ENCODE measurements at regions not wholly inside any gene's neighbourhood (a gene's known extent, or its start where the extent isn't known, plus 50 kb on each side); places are given as distances from the start of the nearest gene placed in this dataset.
"Not testable (repeated sequence)": the region's sequence is repeated elsewhere in the genome, so short reads cannot be mapped to it uniquely, and the experiment has no call there.

DNA sequence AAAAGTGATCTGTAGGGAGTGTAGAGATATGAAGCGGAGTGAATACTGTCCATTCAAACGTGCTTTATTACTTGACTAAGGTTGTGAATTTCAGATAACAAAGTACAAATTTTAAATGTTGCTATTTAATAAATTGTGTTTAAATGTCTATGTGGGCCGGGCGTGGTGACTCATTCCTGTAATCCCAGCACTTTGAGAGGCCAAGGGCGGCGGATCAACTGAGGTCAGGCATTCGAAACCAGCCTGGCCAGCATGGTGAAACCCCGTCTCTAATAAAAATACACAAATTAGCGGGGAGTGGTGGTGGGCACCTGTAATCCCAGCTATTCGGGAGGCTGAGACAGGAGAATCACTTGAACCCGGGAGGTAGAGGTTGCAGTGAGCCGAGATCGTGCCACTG lies 1544.1 kb downstream of the SLITRK5 start:
- DNase-seq (ENCODE audit: low spot score) = not testable (repeated sequence)

DNA sequence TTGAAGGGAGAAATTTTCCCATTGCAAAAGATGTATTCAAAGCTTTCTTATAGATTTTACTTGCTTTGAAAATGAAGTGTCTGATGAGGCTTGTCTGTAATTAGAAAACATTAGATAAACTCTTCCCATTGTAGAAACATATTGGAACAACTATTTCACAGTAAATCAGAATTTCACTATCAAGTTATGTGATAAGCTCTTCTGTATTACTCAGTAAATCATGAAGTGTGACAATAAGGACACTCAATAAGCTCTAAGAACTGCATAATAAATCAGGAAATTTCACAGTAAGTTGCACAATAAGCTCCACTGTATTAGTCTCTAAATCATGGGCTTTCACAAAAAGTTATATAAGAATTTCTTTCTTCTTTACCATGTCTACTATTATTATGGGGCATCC lies 1546.6 kb downstream of the SLITRK5 start:
- no peak for DNase-seq (ENCODE audit: low spot score)

DNA sequence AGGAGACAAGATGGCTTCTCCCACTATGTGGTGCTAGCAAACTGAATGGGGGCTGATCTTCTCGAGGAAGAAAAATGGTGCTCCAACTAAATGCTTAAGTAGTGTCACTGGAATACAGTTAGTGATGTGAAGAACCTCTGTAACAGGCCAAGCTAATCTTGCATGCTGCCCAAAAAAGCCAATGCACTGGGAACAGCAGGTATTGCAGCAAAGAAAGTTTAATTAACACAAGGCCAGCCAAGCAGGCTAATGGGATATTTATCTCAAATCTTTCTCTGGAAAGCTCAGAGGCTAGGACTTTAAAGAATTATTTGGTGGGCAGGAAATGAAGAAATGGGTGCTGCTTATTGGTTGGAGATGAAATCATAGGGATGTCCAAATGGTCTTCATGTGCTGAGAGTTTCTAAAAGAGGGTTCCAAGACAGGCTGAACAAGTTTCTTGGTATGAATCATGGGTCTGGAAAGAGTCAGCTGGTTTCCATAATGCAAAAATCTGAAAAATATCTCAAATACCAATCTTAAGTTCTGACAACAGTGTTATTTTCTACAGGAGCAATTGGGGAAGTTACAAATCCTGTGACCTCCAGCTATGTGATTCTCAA lies 1550.5 kb downstream of the SLITRK5 start:
- DNase-seq (ENCODE audit: low spot score) = no peak

DNA sequence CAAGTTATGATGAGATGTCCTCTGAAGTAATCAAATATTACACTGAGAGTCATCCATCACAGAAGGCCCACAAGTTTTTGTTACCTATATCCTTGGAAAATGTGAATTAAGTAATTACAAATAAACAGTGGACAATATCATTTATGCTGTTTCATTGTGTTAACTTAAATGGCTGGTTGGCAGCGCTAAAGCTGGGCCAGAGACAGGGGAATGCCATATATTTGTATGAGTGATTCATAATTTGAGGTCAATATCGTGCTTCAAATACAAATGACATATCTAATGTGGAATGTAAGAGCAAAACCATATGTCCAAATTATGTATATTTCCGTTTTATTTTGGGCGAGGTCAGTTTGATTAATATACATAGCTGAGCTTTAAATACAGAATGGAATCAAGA lies 1556.2 kb downstream of the SLITRK5 start:
- no peak for DNase-seq (ENCODE audit: low spot score)

DNA sequence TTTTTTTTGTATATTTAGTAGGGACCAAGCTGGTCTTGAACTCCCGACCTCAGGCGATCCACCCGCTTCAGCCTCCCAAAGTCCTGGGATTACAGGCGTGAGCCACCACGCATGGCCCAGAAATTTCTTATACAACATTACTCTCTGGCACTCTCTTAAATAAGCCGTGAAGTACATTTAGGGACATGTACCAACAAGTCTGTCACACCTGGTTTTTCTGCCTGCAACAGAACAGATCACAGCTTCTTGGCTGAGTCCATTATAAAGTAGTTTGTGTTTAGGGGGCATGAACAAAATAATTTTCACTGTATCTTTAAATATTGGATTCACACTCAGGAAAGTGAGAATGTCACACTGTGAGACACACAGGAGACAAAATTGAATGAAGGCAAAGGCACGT lies 1567.3 kb downstream of the SLITRK5 start:
- DNase-seq (ENCODE audit: low spot score) = no peak

DNA sequence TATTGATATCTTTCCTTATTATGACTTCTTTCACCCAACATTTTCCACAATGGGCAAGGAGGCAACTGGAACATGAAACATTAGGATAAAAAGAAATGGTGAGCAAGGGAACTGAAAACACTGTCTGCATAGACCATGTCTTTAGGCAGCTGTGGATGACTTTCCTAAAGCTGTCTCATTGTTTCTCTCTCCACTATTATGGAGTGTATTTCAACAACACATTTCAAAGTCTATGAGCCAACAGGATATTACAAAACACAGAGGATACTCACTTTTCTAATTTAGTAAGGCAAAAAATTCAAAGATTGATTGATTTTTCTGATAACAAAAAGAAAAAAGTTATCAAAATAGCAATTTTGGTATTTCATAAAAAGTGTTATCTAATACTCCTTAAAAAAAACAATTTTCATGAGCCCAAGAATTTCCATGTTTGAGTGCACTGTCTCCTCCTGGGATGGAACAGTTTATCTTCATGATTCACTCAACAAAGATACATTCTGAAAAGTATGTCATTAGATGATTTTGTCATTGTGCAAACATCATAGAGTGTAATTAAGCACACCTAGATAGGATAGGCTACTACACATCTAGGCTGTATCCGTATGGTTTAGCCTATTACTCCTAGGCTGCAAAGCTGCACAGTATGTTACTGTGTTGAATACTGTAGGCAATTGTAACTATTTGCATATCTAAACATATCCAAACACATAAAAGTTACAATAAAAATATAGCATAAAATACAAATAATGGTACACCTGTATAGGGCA lies 1568.4 kb downstream of the SLITRK5 start:
- no peak for DNase-seq (ENCODE audit: low spot score)

DNA sequence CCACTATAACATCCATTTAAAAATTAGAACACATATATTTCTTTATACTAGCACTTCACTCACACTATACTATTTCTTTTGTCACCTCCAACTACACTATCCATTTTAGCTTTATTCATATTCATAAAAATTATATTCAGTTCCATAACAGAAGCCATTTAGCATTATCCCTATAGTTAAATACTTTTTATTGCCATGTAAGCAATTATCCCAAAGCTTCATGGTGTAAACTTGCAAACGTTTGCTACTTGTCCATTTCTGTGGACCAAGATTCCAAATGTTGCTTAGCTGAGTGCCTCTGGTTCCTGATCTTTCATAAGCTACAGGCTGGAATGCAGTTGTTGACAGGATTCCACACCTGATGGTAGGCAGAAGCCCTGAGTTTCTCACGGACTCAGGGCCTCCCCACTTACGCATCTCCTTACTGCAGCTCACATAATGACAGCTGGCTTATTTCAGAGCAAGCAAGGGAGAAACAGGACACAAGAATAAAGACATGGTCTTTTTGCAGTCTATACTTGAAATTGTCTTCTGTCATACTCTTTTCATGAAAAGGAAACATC lies 1584.8 kb downstream of the SLITRK5 start:
- DNase-seq (ENCODE audit: low spot score) = no peak

DNA sequence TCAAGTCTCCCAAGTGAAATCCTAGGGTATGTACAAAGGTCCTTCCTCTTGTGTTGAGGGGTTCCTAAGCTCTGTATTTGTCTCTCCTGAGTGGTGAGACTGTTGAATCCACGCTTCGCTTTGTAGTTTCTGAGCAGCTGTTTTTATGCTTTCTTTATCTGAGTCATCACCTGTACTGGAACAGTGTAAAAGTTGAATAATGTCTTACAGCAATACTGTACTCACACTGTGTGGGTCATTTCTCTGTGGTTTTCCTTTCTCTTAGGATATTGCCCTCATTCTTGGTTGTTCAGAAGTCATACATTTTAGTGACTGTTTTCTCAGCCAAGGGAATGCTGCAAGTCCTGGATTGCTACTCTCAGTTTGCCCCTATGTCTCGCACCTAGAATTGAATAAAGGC lies 1596.6 kb downstream of the SLITRK5 start:
- no peak for DNase-seq (ENCODE audit: low spot score)

DNA sequence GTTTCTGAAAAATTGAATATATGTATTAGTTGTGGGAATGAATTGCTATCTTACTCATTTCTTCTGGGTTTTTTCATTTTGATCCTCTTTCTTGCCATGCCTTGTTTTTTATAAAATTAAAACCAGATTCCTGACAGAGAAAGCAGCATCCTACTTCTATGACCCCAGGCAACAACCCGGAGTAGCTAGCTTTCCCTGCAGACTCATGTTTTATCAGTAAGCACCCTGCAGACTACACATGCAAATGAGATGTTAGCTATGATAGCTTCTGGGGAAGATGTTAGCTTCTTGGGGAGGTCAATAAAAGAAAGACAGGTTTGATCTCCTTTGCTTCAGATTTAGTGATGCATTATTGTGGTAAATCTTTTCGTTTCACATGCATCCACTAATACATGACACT lies 1598.6 kb downstream of the SLITRK5 start:
- no peak for DNase-seq (ENCODE audit: low spot score)

DNA sequence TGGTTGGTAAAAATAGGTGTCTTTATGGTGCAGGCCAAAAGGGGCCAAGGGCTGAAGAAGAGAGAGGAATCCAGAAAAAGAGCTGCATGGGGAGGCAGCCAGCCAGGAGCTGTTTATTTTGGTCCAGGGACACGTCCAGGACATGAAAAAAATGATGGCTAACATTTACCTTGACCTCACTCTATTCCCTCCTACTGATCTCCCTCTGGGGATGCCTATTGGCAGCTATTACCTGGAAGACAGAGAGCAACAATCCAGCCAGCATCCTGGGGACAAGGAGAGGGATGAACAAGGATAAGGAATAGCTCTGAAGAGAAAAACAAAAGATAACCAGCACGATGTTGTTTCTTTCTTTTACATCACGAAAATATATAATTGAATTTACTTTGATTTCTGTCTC lies 1599.6 kb downstream of the SLITRK5 start:
- no peak for DNase-seq (ENCODE audit: low spot score)

DNA sequence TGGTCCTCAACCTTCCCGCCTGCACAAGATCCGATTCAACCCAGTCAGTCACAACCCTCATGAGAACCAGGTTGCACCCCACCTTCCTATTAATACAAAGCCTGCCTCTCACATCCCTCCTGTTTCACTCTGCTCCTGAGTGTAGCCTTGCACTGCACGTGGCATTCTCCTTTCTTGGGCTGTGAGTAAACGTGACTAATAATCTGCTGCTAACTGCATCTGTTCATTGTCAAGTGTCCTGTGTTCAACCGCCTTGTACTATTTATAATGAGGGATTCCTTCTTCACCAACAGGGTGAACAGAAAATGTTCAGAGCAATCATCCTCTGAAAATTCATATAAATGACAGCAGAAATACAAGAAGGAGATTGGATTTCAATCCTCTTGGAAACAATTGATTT lies 1608.2 kb downstream of the SLITRK5 start:
- DNase-seq (ENCODE audit: low spot score) = no peak

DNA sequence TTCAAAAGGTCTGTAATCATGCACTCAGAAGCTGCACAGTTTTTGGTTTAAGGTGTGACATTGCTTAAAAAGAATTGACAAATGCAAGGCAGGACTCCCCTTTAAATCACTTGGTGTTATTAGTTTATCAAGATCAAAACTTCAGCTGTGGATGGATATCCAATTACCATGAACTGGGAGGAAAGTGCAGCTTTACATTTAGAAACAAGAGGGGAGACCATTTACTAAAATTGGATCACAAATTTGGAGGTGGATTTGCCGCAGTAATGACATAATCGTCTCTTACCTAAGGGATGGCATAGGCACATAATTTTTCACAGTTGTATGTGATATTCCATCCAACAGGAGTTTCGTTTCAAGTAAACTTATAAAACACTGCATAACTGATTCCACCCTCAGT lies 1610.2 kb downstream of the SLITRK5 start:
- no peak for DNase-seq (ENCODE audit: low spot score)

DNA sequence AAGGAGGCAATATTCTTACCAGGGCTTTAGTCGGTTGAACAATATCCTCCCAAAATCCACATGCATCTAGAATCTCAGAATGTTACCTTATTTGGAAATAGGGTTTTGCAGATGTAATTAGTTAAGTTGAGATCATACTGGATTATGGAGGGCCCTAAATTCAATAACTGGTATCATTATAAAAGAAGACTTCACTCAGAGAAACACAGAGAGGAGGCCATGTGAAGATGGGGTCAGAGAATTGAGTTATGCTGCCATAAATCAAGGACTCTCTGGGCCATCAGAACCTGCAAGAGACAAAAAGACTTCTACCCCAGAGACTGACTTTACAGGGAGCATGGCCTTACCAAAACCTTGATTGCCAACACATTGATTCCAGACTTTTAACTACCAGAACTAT lies 1611.1 kb downstream of the SLITRK5 start:
- DNase-seq (ENCODE audit: low spot score) = no peak

DNA sequence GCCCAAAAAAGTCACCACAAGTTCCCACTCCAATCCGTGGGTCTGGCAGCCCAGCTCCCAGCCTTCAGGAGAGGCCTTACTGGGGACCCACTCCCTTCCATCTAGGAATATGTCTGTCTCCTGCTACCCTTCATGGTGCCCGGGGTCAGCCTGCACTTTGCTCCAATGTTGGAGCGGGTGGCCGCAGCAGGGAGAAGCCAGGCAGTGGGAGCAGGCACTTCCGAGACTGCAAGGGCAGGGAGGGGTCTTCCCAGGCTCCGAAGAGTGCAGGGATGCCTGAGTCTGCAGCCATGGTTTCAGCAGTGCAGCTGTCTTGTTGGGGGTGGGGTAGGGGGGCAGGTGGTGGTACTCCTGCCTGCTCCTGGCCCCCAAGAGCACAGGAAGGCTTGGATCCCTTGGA lies 1616.2 kb downstream of the SLITRK5 start:
- DNase-seq (ENCODE audit: low spot score) = no peak

DNA sequence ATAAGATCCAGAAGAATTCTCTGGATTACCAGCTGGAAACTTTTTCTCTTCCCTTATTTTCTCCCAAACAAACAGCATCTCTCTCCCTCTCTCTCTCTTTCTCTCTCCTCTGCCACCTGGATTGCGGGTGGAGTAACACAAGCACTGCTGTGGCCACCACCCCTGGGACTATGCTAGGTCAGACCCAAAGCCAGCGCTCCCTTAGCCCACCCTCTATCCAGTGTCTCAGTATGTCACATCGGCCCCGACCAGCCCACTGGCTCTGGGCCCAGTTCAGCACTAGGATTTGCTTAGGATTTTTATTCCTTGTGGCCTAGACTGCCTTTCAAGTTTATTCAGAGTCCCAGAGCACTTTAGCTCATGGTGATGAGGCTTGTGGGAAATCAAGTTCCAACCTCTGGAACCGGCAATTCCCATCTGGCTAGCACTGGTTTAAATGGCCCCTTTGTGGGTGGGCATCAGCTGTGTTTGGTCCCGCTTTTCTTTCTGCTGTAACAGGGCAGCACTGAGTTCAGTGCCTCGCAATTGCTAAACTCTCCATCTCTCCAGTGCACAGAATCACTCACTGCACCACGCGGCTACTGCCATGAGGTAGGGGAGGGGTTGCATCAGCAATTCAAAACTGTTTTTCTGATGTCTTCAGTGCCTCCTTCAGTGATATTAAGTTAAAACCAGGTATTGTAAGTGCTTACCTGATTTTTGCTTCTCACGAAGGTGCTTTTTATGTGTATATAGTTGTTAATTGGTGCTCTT lies 1623.1 kb downstream of the SLITRK5 start:
- no peak for DNase-seq (ENCODE audit: low spot score)

DNA sequence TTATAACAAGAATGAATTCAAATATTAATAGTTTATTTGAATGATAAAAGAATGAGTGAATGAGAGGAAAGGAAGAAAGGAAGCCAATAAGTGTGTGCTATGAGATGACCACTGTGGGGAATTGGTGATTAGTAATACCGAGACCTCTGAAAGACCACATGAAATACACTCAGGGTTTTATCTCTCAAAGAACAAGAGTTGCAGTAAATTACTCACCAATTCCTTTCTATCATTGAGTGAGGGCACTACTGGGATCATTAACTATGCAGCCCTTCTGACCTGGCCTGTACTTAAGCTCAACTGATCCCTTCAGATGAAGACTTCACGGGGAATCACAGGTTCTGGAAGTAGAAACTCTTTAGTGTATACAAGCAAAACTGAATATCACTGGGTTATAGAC lies 1636.1 kb downstream of the SLITRK5 start:
- DNase-seq (ENCODE audit: low spot score) = no peak

DNA sequence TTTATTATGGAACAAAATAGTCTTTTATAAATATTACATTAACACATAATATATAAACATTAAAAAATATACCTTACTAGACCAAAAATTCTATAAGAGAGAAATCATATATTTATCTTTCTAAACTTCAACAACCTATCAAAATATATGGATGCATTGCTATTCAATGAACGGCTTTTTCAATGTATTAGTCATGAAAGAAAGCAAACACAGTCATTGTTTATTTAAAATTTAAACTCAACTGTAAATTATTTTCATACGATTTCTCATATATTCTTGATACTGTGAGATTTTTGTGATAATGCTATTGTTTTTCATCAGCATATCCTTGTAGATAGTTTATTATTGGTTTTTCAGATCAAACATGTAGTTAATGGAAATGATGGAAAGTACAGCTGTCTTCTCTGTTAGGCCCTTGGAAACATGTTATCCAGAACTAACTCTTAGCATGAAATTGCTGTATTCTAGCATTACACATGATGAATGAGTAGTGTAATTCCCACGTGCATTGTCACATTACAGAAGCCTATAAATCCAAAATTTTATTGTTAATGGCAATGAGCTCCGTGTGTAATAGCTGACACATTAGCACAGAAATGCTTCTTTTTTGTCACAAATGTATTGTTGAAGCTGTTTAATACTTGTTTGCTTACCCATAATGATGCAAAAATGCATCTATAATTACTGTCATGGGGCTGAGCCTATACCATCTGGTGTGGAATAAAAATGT lies 1639.9 kb downstream of the SLITRK5 start:
- no peak for DNase-seq (ENCODE audit: low spot score)

DNA sequence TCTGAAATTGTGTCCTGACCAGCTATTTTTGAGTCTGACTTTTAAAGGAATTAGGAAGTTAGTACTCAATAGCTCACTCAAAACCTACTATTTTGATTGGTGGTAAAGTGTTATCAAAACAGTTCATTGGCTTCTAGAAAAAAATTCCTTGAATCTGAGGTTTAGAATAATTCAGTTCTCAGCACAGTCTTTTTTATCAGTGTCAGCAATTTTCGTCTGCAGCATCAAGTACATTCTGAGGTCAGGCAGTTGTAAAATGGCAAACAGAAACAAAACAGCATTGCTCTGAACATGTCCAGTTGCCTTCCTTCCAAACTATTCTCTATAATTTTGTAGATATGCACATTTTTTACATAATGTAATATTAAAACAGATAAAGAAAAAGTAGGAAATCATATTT lies 1644.1 kb downstream of the SLITRK5 start:
- no peak for DNase-seq (ENCODE audit: low spot score)

DNA sequence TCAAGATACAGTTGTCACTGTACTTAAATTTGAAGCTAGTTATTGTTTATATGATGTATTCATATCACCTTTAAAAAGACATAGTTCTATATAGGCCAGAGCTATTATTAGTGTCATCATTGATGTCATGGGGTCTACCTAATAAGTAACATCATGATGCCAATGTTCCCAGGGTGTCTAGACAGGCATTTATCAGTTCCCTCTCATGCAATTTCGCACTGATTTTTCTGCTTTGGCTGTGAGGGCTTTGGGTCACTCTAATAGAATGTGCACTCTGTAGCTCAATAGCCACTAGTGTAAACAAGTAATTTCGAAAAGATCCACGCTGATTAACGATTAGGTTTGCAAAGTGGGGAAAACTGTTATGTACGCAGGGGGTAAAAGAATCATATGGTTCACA lies 1651.3 kb downstream of the SLITRK5 start:
- no peak for DNase-seq (ENCODE audit: low spot score)

DNA sequence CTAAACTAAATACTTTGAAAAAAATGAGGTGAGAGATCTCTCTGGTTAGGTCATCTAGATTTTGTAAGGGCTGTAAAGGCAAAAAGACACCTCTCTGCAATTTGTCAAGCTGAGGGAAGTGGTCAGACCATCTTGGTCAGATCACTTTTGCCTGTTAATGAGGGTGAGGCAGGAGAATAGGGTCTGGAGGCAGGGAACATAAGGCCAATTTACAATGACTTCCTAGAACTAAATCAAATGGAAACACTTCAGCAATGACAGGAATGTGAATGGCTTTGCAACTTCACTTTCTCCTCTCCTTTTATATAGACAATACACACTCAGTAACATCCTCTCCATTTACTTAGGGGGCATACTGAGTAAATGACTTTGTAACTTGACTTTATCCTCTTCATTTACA lies 1653.4 kb downstream of the SLITRK5 start:
- DNase-seq (ENCODE audit: low spot score) = no peak

DNA sequence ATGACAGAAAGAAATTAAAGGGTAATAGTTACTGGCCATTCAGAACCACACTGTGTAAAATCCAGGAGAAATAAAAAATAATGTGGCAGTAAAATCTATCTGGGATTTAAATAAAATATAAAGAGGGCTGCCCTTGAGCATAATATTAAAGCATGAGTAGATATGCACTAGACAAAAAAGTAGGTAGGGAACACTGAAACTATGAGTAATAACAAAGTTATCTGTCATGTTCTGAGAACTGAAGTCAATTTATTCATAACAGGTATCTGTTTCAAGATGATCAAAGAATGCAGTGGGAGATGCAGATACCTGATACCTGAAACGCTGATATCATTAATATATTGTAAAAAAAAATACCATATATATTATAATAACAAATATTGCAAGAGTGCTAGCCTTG lies 1672.0 kb downstream of the SLITRK5 start:
- no peak for DNase-seq (ENCODE audit: low spot score)

DNA sequence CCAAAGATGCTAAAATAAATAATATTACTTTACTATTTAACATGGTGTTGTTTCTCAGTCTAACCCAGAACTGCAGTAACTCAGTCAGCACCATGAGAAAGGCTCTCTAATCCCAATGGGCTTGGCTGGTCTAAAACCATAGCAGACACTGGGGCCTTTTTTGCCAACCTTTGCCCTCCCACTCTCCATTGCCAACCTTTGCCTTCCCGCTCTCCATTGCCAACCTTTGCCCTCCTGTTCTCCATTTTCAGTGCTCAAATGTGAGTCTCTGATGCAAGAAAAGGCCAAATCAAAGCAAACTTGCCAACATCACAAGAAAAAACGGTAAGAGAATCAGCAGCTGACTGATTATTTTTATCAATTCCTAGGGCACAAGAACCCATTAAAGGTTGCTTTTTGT lies 1681.2 kb downstream of the SLITRK5 start:
- DNase-seq (ENCODE audit: low spot score) = no peak

All from CD4-positive, alpha-beta T cell treated with Interleukin-15 for 4 hours (primary cell).